WTC11 (cell line): ENCODE measurements at regions not wholly inside any gene's neighbourhood (a gene's known extent, or its start where the extent isn't known, plus 50 kb on each side); places are given as distances from the start of the nearest gene placed in this dataset.

Experiments
- ATAC-seq: fragments of 200-7000 bp; cut with Tn5 transposase; 2 replicates; pipeline ENCODE4 v1.10.0; 2021; ENCODE audit warnings: mild to moderate bottlenecking, moderate library complexity
- CTCF ChIA-PET: fragments of 300-600 bp; sonication (Branson Sonifier 250); formaldehyde crosslinking; loops from one replicate; lab custom pipeline; 2021; ENCODE audit warnings: antibody characterized with exemption; lab: Charles Lee
- POLR2A ChIA-PET: fragments of 350-600 bp; sonication (Branson Sonifier 250); formaldehyde crosslinking; loops from one replicate; lab custom pipeline; 2021; ENCODE audit warnings: antibody characterized with exemption; lab: Charles Lee
- DNase-seq: peaks from one replicate; pipeline ENCODE4 v3.0.0; 2021; ENCODE audit warnings: low spot score
- H3K27ac Mint-ChIP-seq: 2 replicates; pipeline ENCODE4 v1.8.0; 2021; ENCODE audit warnings: mixed read lengths
- H3K27me3 Mint-ChIP-seq: 2 replicates; pipeline ENCODE4 v1.8.0; 2021; ENCODE audit warnings: low read depth, mild to moderate bottlenecking, moderate library complexity, mixed read lengths
- H3K36me3 Mint-ChIP-seq: 2 replicates; pipeline ENCODE4 v1.8.0; 2021; ENCODE audit warnings: mixed read lengths
- H3K4me1 Mint-ChIP-seq: 2 replicates; pipeline ENCODE4 v1.8.0; 2022; ENCODE audit warnings: mixed read lengths
- H3K4me3 Mint-ChIP-seq: 2 replicates; pipeline ENCODE4 v1.8.0; 2021; ENCODE audit warnings: mild to moderate bottlenecking, moderate library complexity, mixed read lengths
- H3K9me3 Mint-ChIP-seq: 2 replicates; pipeline ENCODE4 v1.8.0; 2021; ENCODE audit warnings: mixed read lengths
- FOXK1 ChIP-seq: sonication (generic); formaldehyde crosslinking; IDR thresholded peaks from 2 replicates; pipeline ENCODE4 v1.8.0; 2022; ENCODE audit warnings: mild to moderate bottlenecking, moderate library complexity, missing genetic modification reagents
- FOXP1 ChIP-seq: sonication (generic); formaldehyde crosslinking; IDR thresholded peaks from 2 replicates; pipeline ENCODE4 v1.8.0; 2022; ENCODE audit warnings: missing genetic modification reagents, mild to moderate bottlenecking, moderate library complexity, borderline replicate concordance
- IRF2 ChIP-seq: sonication (generic); formaldehyde crosslinking; IDR thresholded peaks from 2 replicates; pipeline ENCODE4 v1.8.0; 2022; ENCODE audit warnings: low read depth, missing genetic modification reagents, borderline replicate concordance
- NFATC4 ChIP-seq: fragments of 250-450 bp; sonication (Bioruptor Pico); IDR thresholded peaks from 2 replicates; pipeline ENCODE4 v1.9.0; 2021; ENCODE audit warnings: mild to moderate bottlenecking
- NFE2L1 ChIP-seq: sonication (generic); formaldehyde crosslinking; IDR thresholded peaks from 2 replicates; pipeline ENCODE4 v1.8.1; 2023; ENCODE audit warnings: missing genetic modification reagents
- SMAD3 ChIP-seq: sonication (generic); formaldehyde crosslinking; IDR thresholded peaks from 2 replicates; pipeline ENCODE4 v1.8.0; 2022; ENCODE audit warnings: missing genetic modification reagents, mild to moderate bottlenecking, borderline replicate concordance
- TEAD1 ChIP-seq: sonication (generic); formaldehyde crosslinking; IDR thresholded peaks from 2 replicates; pipeline ENCODE4 v1.8.0; 2022; ENCODE audit warnings: mild to moderate bottlenecking, missing genetic modification reagents
- TP53 ChIP-seq: sonication (generic); formaldehyde crosslinking; IDR thresholded peaks from 2 replicates; pipeline ENCODE4 v1.8.1; 2023; ENCODE audit warnings: mild to moderate bottlenecking, missing genetic modification reagents
- ZNF232 ChIP-seq: sonication (generic); formaldehyde crosslinking; IDR thresholded peaks from 2 replicates; pipeline ENCODE4 v1.8.0; 2022; ENCODE audit warnings: mild to moderate bottlenecking, missing genetic modification reagents
- ZNF263 ChIP-seq: sonication (generic); formaldehyde crosslinking; IDR thresholded peaks from 2 replicates; pipeline ENCODE4 v1.8.1; 2022; ENCODE audit warnings: low read depth, mild to moderate bottlenecking, moderate library complexity, missing genetic modification reagents
- TF ChIP-seq, protein P1 (sequence below): sonication (generic); formaldehyde crosslinking; IDR thresholded peaks from 2 replicates; pipeline ENCODE4 v1.8.0; 2023; ENCODE audit warnings: missing genetic modification reagents, mild to moderate bottlenecking, borderline replicate concordance
- TF ChIP-seq, protein P2 (sequence below): sonication (generic); formaldehyde crosslinking; IDR thresholded peaks from 2 replicates; pipeline ENCODE4 v1.8.0; 2022; ENCODE audit warnings: mild to moderate bottlenecking, missing genetic modification reagents
- TF ChIP-seq, protein P3 (sequence below): sonication (generic); formaldehyde crosslinking; IDR thresholded peaks from 2 replicates; pipeline ENCODE4 v1.8.1; 2023; ENCODE audit warnings: mild to moderate bottlenecking, missing genetic modification reagents
- TF ChIP-seq, protein P4 (sequence below): fragments of 250-450 bp; sonication (Bioruptor Pico); IDR thresholded peaks from 2 replicates; pipeline ENCODE4 v1.9.0; 2021; ENCODE audit warnings: mild to moderate bottlenecking

DNA sequence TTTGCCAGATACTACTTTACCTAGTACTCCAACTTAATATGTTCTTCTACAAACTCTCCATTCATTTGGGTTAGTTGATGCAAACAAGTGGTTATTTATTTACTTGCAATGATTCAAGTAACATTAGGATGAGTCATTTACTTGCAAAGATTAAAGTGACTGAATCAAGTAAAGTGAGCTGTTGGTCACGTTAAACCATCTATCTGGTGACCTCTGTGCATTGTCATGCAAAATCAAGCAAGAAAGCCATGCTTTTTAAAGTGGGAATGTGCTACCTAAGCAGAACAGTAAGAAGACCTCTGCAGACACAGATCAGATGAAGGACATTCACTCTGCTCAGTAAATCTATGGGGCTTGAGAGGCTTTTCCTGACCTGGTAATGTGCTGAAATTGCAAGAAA, 254.7 kb downstream of the LRRIQ3 start (continued):
- TF ChIP-seq, protein P1, sequence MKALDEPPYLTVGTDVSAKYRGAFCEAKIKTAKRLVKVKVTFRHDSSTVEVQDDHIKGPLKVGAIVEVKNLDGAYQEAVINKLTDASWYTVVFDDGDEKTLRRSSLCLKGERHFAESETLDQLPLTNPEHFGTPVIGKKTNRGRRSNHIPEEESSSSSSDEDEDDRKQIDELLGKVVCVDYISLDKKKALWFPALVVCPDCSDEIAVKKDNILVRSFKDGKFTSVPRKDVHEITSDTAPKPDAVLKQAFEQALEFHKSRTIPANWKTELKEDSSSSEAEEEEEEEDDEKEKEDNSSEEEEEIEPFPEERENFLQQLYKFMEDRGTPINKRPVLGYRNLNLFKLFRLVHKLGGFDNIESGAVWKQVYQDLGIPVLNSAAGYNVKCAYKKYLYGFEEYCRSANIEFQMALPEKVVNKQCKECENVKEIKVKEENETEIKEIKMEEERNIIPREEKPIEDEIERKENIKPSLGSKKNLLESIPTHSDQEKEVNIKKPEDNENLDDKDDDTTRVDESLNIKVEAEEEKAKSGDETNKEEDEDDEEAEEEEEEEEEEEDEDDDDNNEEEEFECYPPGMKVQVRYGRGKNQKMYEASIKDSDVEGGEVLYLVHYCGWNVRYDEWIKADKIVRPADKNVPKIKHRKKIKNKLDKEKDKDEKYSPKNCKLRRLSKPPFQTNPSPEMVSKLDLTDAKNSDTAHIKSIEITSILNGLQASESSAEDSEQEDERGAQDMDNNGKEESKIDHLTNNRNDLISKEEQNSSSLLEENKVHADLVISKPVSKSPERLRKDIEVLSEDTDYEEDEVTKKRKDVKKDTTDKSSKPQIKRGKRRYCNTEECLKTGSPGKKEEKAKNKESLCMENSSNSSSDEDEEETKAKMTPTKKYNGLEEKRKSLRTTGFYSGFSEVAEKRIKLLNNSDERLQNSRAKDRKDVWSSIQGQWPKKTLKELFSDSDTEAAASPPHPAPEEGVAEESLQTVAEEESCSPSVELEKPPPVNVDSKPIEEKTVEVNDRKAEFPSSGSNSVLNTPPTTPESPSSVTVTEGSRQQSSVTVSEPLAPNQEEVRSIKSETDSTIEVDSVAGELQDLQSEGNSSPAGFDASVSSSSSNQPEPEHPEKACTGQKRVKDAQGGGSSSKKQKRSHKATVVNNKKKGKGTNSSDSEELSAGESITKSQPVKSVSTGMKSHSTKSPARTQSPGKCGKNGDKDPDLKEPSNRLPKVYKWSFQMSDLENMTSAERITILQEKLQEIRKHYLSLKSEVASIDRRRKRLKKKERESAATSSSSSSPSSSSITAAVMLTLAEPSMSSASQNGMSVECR (CRISPR knock-in tag): no peak
- TF ChIP-seq FOXK1 (CRISPR knock-in tag): no peak
- TF ChIP-seq, protein P2, sequence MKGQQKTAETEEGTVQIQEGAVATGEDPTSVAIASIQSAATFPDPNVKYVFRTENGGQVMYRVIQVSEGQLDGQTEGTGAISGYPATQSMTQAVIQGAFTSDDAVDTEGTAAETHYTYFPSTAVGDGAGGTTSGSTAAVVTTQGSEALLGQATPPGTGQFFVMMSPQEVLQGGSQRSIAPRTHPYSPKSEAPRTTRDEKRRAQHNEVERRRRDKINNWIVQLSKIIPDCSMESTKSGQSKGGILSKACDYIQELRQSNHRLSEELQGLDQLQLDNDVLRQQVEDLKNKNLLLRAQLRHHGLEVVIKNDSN: no peak

DNA sequence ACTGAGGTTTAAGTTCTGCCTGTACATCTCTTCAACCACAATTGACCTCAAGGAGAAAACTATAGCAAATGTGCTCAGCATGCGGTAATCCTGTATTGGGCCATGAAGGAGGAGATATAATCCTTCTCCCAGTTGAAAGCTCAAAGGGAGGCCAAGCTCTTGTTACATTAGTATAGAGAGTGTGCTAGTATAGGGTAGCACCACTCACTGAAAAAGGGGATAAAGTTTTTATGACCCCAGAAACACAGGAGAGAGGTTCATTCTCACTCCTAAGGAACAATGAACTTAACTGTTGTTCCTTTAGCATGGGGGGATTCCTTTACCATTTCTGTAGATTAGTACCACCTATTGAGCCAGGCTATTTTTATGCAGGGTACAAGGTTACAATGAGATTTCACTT, 267.7 kb downstream of the LRRIQ3 start:
- no peak for TF ChIP-seq TP53
- TF ChIP-seq, protein P3, sequence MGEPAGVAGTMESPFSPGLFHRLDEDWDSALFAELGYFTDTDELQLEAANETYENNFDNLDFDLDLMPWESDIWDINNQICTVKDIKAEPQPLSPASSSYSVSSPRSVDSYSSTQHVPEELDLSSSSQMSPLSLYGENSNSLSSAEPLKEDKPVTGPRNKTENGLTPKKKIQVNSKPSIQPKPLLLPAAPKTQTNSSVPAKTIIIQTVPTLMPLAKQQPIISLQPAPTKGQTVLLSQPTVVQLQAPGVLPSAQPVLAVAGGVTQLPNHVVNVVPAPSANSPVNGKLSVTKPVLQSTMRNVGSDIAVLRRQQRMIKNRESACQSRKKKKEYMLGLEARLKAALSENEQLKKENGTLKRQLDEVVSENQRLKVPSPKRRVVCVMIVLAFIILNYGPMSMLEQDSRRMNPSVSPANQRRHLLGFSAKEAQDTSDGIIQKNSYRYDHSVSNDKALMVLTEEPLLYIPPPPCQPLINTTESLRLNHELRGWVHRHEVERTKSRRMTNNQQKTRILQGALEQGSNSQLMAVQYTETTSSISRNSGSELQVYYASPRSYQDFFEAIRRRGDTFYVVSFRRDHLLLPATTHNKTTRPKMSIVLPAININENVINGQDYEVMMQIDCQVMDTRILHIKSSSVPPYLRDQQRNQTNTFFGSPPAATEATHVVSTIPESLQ (CRISPR knock-in tag): no peak
- no peak for TF ChIP-seq TEAD1
- TF ChIP-seq NFATC4 (CRISPR knock-in tag): no peak
- TF ChIP-seq, protein P4, sequence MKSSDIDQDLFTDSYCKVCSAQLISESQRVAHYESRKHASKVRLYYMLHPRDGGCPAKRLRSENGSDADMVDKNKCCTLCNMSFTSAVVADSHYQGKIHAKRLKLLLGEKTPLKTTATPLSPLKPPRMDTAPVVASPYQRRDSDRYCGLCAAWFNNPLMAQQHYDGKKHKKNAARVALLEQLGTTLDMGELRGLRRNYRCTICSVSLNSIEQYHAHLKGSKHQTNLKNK (CRISPR knock-in tag): no peak
- no peak for TF ChIP-seq SMAD3 (CRISPR knock-in tag)
- TF ChIP-seq FOXP1 (CRISPR knock-in tag): no peak
- TF ChIP-seq, all 79 proteins: peak for 0
- ChIA-PET POLR2A (no interaction called here), CTCF (no interaction called here)
- no peaks in the 10 kb centered on the region for H3K36me3 Mint-ChIP-seq
- H3K27ac Mint-ChIP-seq: no peak overlapping the region
- ATAC-seq (peak; percentile 74), DNase-seq (no peak)
- no peak overlapping the region for H3K4me3 Mint-ChIP-seq
- peaks cover 9% of the 10 kb centered on the region for H3K4me1 Mint-ChIP-seq
- no peaks in the 10 kb centered on the region for H3K27me3 Mint-ChIP-seq
- no peaks in the 10 kb centered on the region for H3K9me3 Mint-ChIP-seq

DNA sequence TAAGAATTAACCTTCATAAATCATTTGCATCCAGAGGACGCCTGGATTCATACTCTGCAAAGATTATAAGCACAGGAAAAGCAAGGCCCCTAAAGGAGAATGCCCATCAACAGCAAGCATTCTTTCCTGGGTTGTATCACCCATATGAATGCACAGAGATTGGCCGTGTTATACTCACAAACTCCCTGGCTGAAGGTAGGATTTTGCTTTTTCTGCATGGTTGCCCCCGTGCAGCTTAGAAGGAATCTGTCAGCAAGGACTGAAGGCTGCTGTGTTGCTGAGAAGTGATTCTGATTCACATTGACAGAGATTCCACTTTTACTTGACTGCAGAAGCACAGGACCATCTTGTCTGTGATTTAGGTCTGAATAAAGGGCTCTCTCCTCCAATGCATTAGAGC, 283.0 kb downstream of the LRRIQ3 start:
- DNase-seq (no peak), ATAC-seq (no peak; the same call in 1 of the 2 replicates)
- no peak overlapping the region for H3K27ac Mint-ChIP-seq
- CTCF ChIA-PET: no interaction called here
- peaks cover 36% of the 10 kb centered on the region for H3K9me3 Mint-ChIP-seq
- POLR2A ChIA-PET: no interaction called here
- peaks cover 19% of the 10 kb centered on the region for H3K36me3 Mint-ChIP-seq
- no peak overlapping the region for H3K4me3 Mint-ChIP-seq
- no peaks in the 10 kb centered on the region for H3K27me3 Mint-ChIP-seq
- peaks cover 7% of the 10 kb centered on the region for H3K4me1 Mint-ChIP-seq
- TF ChIP-seq ZNF263 (CRISPR knock-in tag) (no peak), IRF2 (CRISPR knock-in tag) (no peak), NFE2L1 (no peak), SMAD3 (CRISPR knock-in tag) (no peak), ZNF232 (CRISPR knock-in tag) (no peak)
- TF ChIP-seq, protein P4 (CRISPR knock-in tag): no peak
